NCI-H2107 treated with DMSO at 0.1 percent for 48 hours (cell line): ENCODE measurements at regions not wholly inside any gene's neighbourhood (a gene's known extent, or its start where the extent isn't known, plus 50 kb on each side); places are given as distances from the start of the nearest gene placed in this dataset.
A peak's percentile ranks its signal among the peaks of the same experiment; 100 is the strongest.

ENCODE experiments used
- DNase-seq: peaks from one replicate; lab custom pipeline; 2025; ENCODE audit not compliant: unreplicated experiment; lab: John Stamatoyannopoulos, UW

DNA sequence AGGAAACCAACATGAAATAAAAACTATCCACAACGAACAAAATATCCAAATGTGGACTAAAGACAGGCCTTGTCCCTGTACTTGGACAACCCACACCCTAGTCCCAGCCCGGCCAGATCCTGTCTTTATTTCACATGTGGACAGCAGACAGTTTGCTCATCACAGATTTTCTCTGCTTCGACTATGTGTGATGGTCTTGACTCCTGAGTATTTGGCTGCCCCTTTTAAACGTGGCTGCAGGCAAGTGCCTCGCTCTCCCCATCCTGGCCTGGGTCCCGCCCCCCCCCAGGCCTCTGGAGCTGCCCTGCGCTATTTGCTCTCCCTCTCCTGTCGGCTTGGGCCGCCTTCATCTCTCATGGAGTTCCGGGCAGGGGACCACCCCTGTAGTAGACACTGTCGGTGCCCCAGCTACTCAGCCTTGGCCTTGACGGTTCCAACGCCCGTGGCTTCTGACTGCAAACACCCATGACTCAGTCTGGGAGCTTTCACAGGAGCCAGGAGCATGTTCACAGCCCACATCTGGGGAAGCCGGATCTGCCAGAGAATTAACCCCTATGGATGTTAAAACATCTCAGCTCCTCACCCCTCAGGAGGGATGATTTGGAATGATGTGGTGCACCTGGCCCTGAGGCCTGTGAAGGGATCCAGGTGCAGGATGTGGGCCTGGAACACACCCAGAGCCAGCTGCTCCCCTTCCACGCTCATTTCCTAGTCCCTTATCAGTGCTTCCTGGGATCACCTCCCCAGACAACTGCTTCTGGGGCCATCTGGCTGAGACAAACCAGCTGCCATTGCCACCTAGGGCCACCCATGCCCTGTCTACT is 229.7 kb upstream of the RPL38 start:
- no peak for DNase-seq

DNA sequence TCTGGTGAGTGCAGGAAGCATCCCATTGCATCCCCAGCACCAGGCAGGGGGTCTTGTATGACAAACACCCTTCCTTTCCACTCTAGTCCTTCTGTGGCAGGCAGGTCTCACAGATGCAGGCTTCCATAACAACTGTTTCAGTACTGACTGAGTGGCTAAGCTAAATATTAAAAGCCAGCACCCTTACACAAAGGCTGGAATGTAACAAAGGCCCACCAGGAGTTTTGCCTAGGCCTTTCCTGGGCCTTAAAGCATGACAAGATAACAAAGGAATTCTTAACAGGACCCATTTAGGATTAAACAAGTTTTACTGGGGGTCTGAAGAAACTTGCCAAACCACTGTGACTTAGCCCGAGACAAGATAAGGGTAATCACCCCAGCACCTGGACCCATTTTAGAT is 228.9 kb upstream of the RPL38 start:
- DNase-seq = no peak

DNA sequence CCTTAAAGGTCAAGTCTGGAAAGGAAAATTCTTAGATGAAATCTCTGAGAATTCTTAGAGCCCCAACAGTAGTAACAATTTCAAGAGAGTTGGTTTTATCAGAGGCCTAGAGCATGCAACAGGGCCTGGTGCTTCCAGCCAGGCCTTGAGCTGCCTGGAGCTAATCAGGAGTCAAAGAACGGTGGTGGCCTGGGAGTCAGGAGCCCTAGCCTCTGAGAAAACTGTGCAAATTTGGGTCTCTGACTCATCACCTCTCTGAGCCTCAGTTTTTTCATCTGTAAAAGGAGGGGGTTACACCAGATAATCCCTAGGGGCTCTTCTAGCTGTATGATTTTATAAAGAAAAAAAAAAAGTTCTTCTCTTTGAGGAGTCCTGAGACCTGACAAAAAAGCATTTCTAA is 227.3 kb upstream of the RPL38 start:
- DNase-seq = no peak

DNA sequence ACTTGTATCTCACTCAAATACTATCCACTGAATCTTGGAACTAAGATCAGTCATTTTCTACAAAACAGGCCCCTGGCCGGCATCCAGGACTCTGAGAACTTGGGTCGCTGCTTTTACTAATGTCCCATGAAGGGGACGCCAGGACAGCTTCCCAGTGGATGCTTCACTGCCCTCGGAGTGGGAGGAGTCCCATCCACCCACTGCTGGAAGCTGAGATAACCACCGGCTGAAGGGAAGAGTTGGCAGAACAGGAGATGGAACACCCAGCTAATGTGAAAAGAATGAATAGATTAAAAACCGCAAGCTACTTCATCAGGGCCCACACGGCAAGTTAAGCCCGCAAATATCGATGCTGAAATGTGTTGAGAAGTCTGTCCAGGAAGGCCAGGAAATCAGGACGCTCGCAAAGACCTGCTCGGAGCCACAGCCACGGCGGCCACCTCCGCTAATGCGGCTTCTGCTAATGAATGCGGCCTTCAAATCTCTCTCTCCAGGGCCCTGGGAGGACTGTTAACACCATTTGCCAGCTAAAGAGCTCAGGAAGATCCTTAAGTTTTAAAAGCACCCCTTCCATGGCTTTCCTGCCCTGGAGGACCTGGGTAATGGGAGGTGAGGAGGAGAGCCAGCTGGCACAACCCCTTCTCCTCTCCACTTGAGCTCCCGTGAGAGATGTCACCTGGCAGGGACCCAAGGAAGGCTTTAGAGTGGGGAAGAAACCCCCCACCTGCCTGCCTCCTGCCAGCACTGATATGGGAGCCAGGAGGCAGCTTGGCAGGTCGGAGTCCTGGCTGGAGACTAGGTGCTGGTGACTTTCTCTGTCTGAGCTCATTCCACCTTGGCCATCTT is 226.6 kb upstream of the RPL38 start:
- peak; percentile 74 for DNase-seq

DNA sequence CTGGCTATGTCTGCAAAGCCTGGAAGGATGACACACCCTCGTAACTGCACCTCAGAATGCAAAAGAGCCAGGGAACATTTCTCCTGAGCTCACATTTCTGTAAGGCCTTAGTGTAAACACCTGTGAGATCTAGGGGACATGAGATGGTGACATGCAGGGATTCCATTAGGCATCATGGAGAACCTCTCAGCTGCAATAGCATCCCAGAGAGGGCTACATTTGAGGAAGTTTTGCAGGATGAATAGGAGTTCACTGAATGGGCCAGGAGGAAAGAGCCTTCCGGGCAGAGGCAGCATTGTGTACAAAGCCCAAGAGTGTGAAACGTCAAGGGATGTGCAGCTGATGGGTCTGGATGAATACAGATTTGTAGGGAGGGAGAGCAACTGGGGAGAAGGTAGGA is 223.0 kb upstream of the RPL38 start:
- no peak for DNase-seq

DNA sequence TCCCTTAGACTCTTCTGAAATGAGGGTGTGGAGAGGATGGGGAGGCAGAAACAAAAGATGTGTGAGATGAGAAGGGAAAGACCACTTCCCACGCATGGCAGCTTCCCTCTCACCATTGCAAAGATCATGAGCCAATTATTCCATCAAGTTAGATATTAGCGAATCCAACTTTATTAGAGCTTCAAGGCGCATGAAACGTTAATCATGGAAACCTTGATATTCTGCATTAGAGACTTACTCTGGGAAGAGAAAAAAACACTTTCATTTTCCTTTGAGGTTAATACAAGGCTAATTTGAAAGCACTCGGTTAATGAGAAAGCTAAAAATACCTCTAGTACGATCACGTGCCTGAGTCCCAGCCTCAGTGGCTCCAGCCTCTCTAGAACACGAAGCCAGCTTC is 220.6 kb upstream of the RPL38 start:
- no peak for DNase-seq

DNA sequence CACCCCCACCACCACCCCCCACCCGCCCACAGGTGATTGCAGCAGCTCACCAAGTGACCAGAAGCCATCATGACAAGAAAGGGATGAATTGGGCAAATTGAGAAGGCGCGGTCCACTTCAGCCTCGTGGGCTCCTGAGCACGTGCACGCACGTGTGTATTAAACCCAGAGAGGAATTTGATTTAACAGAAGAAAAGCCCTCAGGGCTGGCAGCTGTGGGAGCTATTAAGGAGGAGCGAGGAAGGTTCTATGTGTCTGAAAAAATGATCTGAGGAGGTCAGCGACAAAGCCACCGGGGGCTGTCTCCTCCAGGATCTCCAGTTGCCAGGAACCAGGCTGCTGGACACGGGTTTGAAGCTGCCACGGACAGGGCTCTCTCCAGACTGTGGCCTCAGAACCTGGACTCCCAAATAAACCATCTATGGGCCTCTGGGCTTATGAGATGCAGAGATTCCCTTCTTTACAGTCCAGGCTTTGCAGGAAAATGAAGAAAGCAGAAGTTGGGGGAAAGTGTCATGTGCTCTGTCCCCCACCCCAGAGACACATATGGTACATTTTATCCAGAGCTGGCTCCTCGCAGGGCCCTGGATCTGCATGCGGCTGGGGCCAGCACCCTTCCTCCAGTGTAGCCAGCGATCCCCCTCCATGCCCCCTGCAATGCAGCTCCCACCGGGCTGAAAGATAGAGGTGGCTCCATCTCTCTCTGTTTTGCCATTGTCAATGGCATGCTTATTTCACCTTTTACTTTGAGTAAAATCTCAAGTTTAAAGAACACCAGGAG is 219.7 kb upstream of the RPL38 start:
- DNase-seq = no peak

DNA sequence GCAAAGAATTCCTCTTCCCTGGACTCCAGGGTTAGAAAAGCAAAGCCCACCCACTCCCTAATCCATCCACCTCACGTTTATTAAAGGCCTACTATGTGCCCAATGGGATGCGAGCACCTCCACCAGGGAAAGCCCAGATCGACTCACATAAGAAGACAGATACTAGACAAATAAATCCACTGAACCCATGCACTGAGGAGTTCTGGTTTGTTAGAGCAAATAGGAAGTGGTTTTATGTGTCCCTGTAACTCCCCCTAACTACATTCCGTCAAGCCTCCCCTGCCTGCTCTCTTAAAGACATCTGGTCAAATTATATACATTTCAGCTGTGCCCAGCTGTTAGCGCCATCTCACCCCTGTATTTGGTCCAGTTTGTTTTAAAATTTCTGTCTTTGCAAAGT is 218.5 kb upstream of the RPL38 start:
- no peak for DNase-seq

DNA sequence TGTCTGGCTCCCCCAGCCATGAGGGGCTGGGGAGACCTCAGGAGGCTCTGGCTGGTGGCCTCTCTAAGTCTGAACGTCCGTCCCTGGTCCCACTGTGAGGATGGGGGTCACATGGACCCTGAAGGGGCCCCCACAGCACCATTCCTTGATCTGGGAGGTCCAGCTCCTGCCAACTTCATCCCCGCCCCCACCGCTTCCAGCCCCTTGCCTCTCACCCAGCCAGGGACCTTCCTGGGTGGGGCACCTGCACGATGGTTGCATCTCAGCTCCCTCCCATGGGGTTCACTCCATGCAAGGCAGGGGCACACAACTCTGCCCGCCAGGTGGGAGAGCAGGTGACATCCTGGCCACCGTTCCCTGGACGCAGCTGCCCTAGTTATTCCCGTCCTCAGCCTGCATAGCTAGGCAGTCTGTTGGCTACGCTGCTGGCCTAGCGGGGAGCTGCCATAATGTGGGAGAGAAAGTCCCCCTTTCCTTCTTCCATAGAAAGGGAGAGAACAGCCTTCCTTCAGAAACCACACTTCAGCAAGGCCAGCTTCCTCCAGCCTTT is 217.9 kb upstream of the RPL38 start:
- no peak for DNase-seq

DNA sequence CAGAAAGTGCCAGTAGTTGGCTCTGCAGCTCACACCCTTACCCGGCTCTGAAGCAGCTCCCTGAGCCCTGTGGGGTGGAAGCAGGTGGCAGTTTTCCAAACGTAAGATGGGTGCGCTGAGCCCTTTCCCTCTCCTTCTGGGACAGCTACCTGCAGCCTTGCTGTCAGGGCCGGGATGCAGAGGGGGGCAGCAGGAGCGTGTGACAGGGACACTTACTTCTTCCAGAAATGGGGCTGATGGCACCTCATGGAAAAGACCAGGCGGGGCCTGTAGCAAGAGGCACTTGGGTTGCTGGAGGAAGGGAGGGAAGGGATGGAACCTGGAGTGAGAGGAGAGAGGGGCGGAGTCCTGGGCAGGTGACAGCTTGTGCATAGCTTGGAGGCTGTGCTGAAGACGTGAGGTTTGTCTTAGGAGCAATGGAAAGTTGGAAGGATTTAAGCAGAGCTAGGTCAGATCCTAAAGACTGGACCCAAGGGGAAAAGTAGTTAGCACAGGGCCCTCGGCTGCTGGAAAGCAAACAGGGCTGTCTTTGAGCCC is 216.8 kb upstream of the RPL38 start:
- no peak for DNase-seq

DNA sequence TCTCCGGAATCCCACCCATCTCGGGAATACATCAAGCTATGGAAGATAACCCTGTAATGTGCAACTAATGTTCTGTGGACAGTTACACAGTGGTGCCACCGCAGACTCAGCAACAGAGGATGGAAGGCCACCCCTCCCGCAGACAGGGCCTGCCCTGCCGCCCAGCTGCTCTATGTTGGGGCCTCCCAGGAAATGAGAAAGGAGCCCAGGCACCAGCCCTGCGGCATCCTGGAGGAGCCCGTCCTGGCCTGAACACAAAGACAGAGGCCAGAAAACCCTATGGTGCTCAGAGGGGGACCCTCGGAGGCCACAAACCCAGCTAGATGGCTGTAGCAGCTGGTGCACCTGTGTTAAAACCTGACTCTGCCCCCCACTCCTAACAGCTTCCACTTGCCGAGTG is 216.1 kb upstream of the RPL38 start:
- no peak for DNase-seq

DNA sequence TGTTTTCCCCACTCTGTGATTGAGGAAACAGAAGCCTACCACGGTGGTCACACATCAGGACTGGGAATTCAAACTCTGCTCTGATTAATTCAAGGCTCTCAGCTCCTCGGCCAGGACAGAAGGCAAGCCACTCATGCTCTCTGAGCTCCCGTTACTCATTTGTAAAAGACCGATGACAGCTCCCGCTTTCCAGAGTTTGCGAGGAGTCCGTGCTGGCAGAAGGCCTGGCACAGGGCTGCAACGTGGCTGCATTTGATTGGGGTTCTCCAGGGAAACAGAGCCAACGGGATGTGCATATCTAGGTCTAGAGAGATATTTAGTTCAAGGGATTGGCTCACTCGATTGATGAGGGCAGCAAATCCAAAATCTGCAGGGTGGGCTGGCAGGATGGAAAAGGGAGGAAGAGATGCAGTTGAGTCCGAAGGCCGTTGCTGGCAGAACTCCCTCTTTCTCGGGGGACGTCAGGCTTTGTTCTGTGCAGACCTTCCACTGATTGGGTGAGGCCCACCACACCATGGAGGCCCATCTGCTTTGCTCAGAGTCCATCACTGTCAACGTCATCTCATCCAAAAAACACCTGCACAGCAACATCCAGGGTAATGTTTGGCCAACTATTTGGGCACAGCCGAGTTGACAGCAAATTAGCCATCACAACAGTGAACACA is 215.5 kb upstream of the RPL38 start:
- DNase-seq = no peak

DNA sequence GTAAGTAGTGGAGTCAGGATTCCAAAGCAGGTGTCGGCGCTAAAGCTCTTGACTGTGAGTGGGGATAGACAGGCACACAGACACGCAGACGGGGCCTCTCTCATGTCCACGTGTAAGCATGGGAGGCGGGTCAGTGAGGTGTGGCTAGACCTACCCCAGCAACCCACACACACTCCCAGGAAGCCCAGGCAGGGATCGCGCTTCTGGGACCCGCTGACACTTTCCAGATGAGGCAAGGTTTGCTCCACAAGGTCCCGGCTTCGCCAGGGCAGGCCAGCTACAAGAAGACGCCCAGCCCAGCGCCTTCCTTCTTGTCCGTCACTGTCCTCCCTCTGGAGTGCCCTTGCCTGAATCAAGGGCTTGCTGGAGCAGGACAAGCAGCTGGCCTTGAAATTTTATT is 213.8 kb upstream of the RPL38 start:
- no peak for DNase-seq

DNA sequence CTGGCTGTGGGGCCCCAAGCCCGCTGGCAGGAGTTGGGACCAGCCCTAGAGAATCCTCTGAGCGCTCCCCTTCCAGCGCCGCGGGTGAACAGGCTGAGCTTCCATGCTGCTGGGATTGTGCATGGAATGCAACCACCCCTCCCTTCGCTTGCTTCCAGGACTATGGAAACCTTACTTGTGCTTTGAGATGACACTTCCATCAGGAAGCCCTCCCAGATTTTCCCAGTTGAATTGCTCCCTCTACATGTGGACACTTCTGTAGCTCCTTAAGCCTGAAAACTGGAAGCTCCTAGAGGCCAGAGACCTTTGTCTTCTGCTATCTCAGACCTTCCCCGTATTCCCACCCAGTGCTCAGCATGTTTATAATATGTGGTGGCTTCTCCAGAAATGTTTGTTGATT is 213.2 kb upstream of the RPL38 start:
- no peak for DNase-seq

DNA sequence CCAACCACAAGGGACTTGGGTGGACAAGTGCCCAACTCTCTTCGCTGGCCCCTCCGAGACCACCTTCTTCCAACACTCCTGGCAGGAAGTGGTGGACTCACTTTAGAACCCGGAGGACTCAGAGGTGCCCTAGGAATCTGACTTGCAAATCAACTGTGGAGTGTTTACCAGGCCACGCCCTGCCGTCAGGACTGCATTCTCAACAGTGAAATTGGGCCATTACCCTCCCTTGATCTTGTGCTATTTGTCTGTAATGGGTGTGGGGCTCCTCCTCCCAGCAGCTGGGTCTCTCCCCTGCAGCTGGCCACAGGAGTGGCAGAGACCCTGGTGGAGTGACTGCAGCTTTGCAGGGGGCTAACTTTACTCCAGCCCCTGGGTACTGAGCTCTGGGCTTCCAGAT is 212.2 kb upstream of the RPL38 start:
- DNase-seq = no peak

DNA sequence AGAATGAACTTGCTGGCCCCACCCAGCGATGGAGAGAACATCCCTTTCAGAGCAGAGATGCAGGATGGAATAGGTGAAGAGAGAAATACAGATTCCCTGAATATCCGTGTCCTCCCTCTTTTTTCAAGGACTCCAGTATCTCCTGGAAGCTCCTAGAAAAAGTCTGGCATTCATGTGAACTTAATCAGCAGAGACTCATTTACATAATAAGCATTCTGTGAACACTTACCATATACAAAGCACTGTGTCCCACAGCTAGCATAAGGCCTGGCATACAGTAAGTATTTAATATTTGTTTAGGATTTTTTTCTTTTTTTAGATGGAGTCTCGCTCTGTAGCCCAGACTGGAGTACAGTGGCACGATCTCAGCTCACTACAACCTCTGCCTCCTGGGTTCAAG is 208.5 kb upstream of the RPL38 start:
- no peak for DNase-seq

DNA sequence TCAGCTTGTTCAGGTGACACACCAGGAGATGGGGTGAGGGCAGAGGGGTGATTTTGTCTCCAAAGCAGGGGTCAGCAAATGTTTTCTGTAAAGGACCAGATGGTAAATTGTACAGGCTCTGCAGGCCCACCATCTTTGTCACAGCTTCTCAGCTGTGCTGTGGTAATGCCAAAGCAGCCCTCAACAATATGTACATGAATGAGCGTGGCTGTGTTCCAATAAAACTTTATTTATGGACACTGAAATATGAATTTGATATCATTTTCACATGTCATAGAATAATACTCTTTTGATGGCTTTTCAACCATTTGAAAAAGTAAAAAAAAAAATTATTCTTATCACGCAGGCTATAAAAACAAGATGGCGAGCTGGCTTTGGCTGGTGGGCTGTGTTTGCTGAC is 206.4 kb upstream of the RPL38 start:
- no peak for DNase-seq

DNA sequence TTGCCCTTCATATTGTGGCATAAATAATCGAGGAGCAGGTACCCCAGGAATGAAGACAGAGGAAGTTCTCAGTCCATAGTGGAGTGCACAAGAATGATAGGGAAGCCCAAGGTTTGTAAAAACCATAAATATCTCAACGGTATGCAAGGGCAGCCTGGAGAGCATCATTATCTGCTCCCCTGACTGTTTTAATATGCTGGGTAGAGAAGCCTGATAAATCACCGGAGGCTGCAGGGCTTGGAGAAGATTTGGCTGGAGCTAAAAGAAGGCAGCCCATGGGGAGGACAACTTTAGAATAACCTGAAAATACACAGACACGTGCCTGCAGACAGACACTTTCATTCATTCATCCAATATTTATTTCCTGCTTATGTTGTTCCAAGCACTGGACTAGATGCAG is 205.2 kb upstream of the RPL38 start:
- no peak for DNase-seq

DNA sequence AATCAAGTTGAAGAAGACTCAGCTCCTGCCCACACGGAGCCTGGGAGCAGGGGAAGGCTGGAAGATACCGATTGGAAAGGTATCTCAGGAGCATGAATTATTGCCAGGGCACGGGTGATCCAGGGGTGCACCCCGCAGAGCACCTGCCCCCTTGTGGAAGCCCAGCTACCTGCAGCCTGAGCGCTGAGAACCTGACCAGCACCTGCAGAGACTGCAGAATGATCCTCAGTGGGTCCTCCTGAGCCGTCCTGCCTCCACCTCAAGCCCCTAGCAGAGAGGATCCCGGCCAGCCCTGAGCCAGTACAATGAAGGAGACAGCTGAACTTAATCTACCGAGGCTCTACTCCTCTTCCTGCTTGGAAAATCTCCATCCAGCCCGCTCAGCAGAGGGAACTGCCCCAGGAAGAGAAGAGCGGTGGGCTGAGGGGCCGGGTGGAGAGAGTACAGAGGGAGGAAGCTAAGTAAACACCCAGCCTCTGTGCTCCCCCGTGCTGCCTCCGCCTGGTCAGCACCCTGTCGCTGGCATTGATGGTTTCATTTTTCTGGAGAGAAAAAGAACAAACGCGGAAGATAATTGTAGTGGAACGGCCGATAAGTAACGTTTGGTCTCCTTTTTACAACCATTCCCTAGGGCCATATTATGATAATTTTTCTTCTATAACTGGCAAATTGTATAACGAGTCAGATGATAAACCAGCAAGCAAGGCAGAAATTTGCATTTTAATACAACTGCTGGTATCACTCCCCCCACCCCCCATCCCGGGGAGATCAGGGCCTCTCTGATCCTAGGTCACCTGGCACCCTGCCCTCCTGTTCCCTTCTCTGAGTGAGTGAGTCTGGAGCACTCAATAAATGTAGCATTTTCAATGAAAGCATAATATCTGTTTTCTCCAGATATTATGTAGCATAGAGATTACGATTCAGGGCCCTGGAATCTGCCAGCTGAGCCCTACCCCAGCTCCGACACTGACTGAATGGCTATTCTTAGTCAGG is 204.5 kb upstream of the RPL38 start:
- DNase-seq = peak; percentile 64
